Mucosa of descending colon (tissue), 3 donors: ENCODE measurements at regions not wholly inside any gene's neighbourhood (a gene's known extent, or its start where the extent isn't known, plus 50 kb on each side); places are given as distances from the start of the nearest gene placed in this dataset.

ENCODE experiments used
- ATAC-seq: fragments of 200-7000 bp; cut with Tn5 transposase; one replicate; pipeline ENCODE4 v1.9.1; 2020; ENCODE audit warnings: mild to moderate bottlenecking, moderate library complexity
- DNase-seq, 3 donors: peaks; one replicate each; pipeline ENCODE4 v3.0.0-alpha.2; 2020
- H3K36me3 ChIP-seq: fragments of 200-600 bp; one replicate; pipeline ENCODE4 v1.8.0; 2021; ENCODE audit warnings: low read depth, mild to moderate bottlenecking
- H3K4me1 ChIP-seq: fragments of 200-600 bp; one replicate; pipeline ENCODE4 v1.8.0; 2021; ENCODE audit warnings: low read depth, mild to moderate bottlenecking
- H3K4me3 ChIP-seq: fragments of 200-600 bp; one replicate; pipeline ENCODE4 v1.8.0; 2021; ENCODE audit warnings: mild to moderate bottlenecking
- H3K9me3 ChIP-seq: fragments of 200-600 bp; one replicate; pipeline ENCODE4 v1.8.0; 2021; ENCODE audit warnings: mild to moderate bottlenecking
- CTCF ChIP-seq: fragments of 200-600 bp; IDR thresholded peaks from one replicate; pipeline ENCODE4 v1.8.0; 2022; ENCODE audit warnings: antibody characterized with exemption, mild to moderate bottlenecking
- intact Hi-C, 2 donors: fragments of 100-400 bp; cut with DNase I in 1 of 2; cut with micrococcal nuclease in 1 of 2; formaldehyde crosslinking; loops; one replicate each; pipeline versions ENCODE4 v1.11.0 to v1.11.1; 2022; cut with DNase I, micrococcal nuclease
- donor health status: DM: no; HTN: no; CAD: no; lungs with moderate emphysema.
- donor health status: DM: no; HTN: no; CAD: no.
- donor health status: DM: no; HTN: yes; CAD: no.

GRCh38 chr3:71934520-71935270 is 149.7 kb upstream of the PROK2 start:
- H3K36me3 ChIP-seq = no peaks in the 10 kb centered on the region
- intact Hi-C loops = no loop called here
- TF ChIP-seq CTCF = no peak
- no peaks in the 10 kb centered on the region for H3K9me3 ChIP-seq
- no peak overlapping the region for H3K4me3 ChIP-seq
- no peaks in the 10 kb centered on the region for H3K4me1 ChIP-seq
- DNase-seq = no peak
- ATAC-seq = no peak

- TF ChIP-seq CTCF = no peak
- intact Hi-C loops = no loop called here
- Histone ChIP-seq H3K4me1 (no peaks in the 10 kb centered on the region), H3K9me3 (no peaks in the 10 kb centered on the region), H3K36me3 (no peaks in the 10 kb centered on the region), H3K4me3 (no peak overlapping the region)
- ATAC-seq (no peak), DNase-seq (no peak)
Observed at GRCh38 chr3:71931922-71932321, 147.0 kb upstream of the PROK2 start.

DNA sequence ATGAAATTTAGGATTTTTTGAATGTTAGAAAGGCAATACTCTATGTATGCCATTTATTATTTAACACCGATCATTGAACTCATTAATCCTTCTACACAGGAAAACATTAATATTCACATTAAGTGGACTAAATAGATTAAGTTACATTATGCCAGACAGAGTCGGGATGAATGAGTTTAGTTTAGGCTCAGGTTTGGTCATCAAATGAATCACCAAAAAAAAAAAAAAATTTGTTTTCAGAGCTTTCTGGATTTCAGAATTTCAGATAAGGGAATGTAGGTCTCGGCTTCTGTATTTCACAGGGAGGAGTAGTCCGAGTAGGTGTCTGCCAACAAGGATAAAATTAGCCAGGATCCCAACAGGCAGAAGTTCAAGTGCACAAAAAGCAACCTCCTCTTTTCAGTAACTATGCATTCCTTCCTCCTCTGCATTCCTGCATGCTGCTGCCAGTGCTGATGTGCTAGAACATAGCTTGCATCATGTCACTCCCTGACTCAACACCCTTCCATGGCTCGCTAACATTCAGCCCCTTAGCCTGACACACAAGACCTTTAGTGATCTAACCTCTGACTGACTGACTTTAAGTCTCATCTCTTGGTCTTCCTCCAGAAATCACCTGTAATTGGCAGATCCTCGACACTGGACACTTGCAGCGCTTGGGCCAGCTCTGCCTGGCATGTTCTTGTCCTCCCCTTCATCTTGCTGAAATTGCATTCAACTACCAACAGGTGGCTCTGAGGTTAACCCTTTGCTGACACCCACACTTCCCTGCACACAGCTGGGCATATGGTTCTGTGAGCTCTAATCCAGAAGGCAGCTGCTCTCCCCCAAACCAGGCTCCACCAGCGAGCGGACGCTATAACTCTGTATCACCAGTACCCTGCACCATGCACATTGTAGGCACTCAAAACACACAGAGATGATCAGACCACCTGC is 145.4 kb upstream of the PROK2 start:
- no peak for TF ChIP-seq CTCF
- Histone ChIP-seq H3K4me1 (no peaks in the 10 kb centered on the region), H3K9me3 (no peaks in the 10 kb centered on the region), H3K4me3 (no peak overlapping the region), H3K36me3 (no peaks in the 10 kb centered on the region)
- intact Hi-C loops = no loop called here
- ATAC-seq = peak; percentile 33
- DNase-seq = no peak

GRCh38 chr3:71928212-71928611 is 143.3 kb upstream of the PROK2 start:
- Histone ChIP-seq H3K36me3 (no peaks in the 10 kb centered on the region), H3K4me3 (no peak overlapping the region), H3K9me3 (no peaks in the 10 kb centered on the region), H3K4me1 (no peaks in the 10 kb centered on the region)
- TF ChIP-seq CTCF = no peak
- DNase-seq = no peak
- intact Hi-C loops = no loop called here
- no peak for ATAC-seq

DNA sequence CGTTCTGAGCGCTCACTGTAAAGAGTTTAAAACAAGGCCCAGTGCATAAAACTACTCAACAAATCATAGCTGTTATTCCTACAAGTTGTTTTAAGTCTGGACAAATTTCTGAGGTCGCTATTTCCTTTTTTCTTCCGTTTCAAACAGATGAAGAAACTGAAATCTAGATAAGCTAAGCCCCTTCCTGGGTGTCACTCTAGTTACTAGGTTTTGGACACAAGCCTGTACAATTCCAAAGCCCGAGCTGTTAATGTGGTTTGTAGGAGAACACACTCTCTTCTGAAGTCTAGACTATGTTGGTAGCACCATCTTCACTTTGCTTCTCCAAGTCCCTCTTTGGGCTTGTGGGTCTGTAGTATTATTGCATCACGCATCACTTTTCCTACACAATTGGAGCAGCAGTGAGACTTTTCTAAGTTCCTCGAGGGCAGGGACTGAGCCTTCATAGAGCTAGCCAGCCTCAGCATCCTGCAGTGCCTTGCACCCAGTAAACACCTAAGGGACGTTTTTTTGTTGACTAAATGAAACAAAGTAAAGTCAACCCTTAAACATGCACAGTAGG is 142.6 kb upstream of the PROK2 start:
- ATAC-seq (no peak), DNase-seq (no peak)
- H3K4me1 ChIP-seq = no peaks in the 10 kb centered on the region
- intact Hi-C loops = no loop called here
- H3K36me3 ChIP-seq = no peaks in the 10 kb centered on the region
- H3K9me3 ChIP-seq = no peaks in the 10 kb centered on the region
- TF ChIP-seq CTCF = no peak
- no peak overlapping the region for H3K4me3 ChIP-seq
